Psoas muscle (tissue), 7 donors: ENCODE measurements at regions not wholly inside any gene's neighbourhood (a gene's known extent, or its start where the extent isn't known, plus 50 kb on each side); places are given as distances from the start of the nearest gene placed in this dataset.
"Not testable (repeated sequence)": the region's sequence is repeated elsewhere in the genome, so short reads cannot be mapped to it uniquely, and the experiment has no call there.

Source experiments
- ATAC-seq, 4 donors: fragments of 200-7000 bp; cut with Tn5 transposase; one replicate each; pipeline ENCODE4 v1.9.1; 2020; ENCODE audit warnings: moderate library complexity in 3 of 4, mild to moderate bottlenecking in 2 of 4
- DNase-seq, 2 donors: peaks; one replicate each; pipeline ENCODE4 v3.0.0-alpha.2; 2020
- H3K27ac ChIP-seq: fragments of 200-600 bp; one replicate; pipeline ENCODE4 v1.8.0; 2022
- H3K27me3 ChIP-seq, 3 donors: fragments of 200-600 bp in 1 of 3; one replicate each; pipeline versions ENCODE4 v1.6.1 to v1.8.0; 2013 to 2022; ENCODE audit warnings: low read length in 2 of 3, mild to moderate bottlenecking in 2 of 3, moderate library complexity in 1 of 3; ENCODE audit not compliant: insufficient read depth in 3 of 3
- H3K36me3 ChIP-seq, 2 donors: fragments of 200-600 bp in 1 of 2; one replicate each; pipeline versions ENCODE4 v1.6.1 to v1.8.0; 2013 to 2022; ENCODE audit warnings: low read depth in 1 of 2, mild to moderate bottlenecking in 1 of 2, moderate library complexity in 1 of 2; ENCODE audit not compliant: insufficient read depth in 1 of 2
- H3K4me1 ChIP-seq: fragments of 200-600 bp; one replicate; pipeline ENCODE4 v1.8.0; 2022
- H3K4me3 ChIP-seq: fragments of 200-600 bp; one replicate; pipeline ENCODE4 v1.8.0; 2022; ENCODE audit warnings: mild to moderate bottlenecking
- H3K9me3 ChIP-seq: fragments of 200-600 bp; one replicate; pipeline ENCODE4 v1.8.0; 2022
- WGBS, 3 donors: extraction: QIAGEN DNeasy Blood & Tissue Kit; methylation state at CpG; one replicate each; pipeline versions ENCODE4 v1.1.6 to v1.1.7; 2013; 5-methylcytosine and 5-hydroxymethylcytosine counted together
- intact Hi-C, 2 donors: fragments of 100-400 bp; cut with DNase I; formaldehyde crosslinking; loops; one replicate each; pipeline versions ENCODE4 v1.11.0 to v1.14.2; 2022
- TF ChIP-seq, protein P1 (sequence below): fragments of 200-600 bp; IDR thresholded peaks from one replicate; pipeline ENCODE4 v1.8.0; 2022; ENCODE audit warnings: antibody characterized with exemption
- donor health status: healthy with polysubstance abuse.
- donor health status: DM: no; HTN: no; CAD: no; lungs with moderate emphysema.
- donor health status: Bipolar disorder and iron deficiency.
- donor health status: healthy.
- donor health status: DM: yes; HTN: yes; CAD: no.
- donor health status: DM: no; HTN: no; CAD: no.
- donor health status: DM: yes; HTN: yes; CAD: no.

DNA sequence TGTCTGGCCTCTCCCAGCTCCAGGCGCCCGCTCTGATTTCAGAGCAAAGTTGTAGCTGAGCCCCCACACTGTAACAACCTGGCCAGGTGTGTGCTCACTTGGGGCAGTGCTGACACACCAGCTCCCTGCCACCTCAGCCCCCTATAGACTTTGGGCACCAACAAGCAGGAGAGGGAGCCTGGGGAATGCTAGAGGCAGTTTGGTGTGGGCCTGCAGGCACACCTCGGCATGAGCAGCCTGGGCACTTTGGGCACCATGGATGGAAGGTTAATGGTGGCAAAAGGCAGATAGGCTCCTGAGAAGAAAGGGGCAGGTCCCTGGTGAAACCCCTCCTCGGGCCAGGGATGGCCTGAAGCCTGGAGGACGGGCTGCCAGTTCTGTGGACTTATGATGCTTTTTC is 212.7 kb upstream of the GNAI1 start:
- no peak for ATAC-seq

DNA sequence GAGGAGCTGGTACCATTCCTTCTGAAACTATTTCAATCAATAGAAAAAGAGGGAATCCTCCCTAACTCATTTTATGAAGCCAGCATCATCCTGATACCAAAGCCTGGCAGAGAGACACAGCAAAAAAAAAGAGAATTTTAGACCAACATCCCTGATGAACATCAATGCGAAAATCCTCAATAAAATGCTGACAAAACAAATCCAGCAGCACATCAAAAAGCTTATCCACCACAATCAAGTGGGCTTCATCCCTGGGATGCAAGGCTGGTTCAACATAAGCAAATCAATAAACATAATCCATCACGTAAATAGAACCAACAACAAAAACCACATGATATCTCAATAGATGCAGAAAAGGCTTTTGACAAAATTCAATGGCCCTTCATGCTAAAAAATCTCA is 216.0 kb upstream of the GNAI1 start:
- DNase-seq, intact Hi-C loops, H3K9me3 ChIP-seq, H3K4me1 ChIP-seq, H3K4me3 ChIP-seq, H3K27ac ChIP-seq, H3K36me3 ChIP-seq, ATAC-seq, H3K27me3 ChIP-seq: not testable (repeated sequence)
- WGBS, 3 donors, result 82 to 96% (median 89%) methylated on average over 2 of the region's 2 CpGs

More for the DNA sequence above, 212.7 kb upstream of the GNAI1 start:
- Histone ChIP-seq H3K9me3 (no peaks in the 10 kb centered on the region), H3K4me1 (no peaks in the 10 kb centered on the region), H3K27ac (no peak overlapping the region), H3K4me3 (no peak overlapping the region), H3K27me3 (no peaks in the 10 kb centered on the region), H3K36me3 (no peaks in the 10 kb centered on the region)
- TF ChIP-seq, protein P1, sequence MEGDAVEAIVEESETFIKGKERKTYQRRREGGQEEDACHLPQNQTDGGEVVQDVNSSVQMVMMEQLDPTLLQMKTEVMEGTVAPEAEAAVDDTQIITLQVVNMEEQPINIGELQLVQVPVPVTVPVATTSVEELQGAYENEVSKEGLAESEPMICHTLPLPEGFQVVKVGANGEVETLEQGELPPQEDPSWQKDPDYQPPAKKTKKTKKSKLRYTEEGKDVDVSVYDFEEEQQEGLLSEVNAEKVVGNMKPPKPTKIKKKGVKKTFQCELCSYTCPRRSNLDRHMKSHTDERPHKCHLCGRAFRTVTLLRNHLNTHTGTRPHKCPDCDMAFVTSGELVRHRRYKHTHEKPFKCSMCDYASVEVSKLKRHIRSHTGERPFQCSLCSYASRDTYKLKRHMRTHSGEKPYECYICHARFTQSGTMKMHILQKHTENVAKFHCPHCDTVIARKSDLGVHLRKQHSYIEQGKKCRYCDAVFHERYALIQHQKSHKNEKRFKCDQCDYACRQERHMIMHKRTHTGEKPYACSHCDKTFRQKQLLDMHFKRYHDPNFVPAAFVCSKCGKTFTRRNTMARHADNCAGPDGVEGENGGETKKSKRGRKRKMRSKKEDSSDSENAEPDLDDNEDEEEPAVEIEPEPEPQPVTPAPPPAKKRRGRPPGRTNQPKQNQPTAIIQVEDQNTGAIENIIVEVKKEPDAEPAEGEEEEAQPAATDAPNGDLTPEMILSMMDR, result no peak
- WGBS, 3 donors, result 80 to 88% (median 83%) methylated on average over 5 of the region's 5 CpGs
- no peak for DNase-seq
- intact Hi-C loops, result no loop called here

DNA sequence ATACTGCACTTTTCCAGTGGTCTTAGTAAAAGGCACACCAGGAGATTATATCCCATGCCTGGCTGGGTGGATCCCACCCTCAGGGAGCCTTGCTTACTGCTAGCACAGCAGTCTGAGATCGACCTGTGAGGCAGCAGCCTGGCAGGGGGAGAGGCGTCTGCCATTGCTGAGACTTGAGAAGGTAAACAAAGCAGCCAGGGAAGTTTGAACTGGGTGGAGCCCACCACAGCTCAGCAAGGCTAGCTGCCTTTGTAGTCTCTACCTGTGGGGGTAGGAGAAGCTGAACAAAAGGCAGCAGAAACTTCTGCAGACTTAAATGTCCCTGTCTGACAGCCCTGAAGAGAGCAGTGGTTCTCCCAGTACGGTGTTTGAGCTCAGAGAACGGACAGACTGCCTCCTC is 219.3 kb upstream of the GNAI1 start:
- H3K27me3 ChIP-seq, ATAC-seq, DNase-seq, H3K27ac ChIP-seq, intact Hi-C loops, H3K36me3 ChIP-seq, H3K4me3 ChIP-seq, H3K9me3 ChIP-seq, H3K4me1 ChIP-seq: not testable (repeated sequence)
- WGBS, 3 donors, result 65 to 77% (median 66%) methylated on average over 4 of the region's 4 CpGs

DNA sequence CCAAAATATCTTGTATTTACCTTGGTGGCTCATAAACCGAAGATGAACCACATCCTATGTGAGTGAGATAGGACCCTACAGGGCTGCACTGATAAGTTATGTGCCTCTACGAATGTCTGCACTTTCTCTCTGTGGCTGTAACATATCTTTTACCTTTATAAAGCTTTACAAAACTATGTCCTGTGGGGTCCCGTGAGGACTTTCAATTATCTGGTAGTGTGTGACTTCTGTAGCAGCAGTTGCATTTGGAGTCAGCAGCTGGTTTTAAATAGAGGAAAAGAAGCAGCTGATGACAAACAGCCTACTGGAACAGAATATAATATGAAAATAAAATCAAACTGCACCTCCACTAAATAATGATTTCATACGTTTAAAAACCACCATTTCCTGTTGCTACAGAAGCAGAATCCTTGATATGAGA is 222.4 kb upstream of the GNAI1 start:
- H3K27me3 ChIP-seq, result peaks cover 0 to 5% (median 0%) of the 10 kb centered on the region in 3 donors
- 28 to 60% (median 53%) methylated on average over 4 of the region's 4 CpGs for WGBS, 3 donors
- H3K27ac ChIP-seq, result no peak overlapping the region
- H3K4me3 ChIP-seq, result no peak overlapping the region
- H3K4me1 ChIP-seq, result no peaks in the 10 kb centered on the region
- no peaks in the 10 kb centered on the region for H3K9me3 ChIP-seq
- intact Hi-C loops, result no loop called here
- ATAC-seq (no peak), DNase-seq (no peak)
- no peaks in the 10 kb centered on the region for H3K36me3 ChIP-seq
- TF ChIP-seq, protein P1, result no peak

DNA sequence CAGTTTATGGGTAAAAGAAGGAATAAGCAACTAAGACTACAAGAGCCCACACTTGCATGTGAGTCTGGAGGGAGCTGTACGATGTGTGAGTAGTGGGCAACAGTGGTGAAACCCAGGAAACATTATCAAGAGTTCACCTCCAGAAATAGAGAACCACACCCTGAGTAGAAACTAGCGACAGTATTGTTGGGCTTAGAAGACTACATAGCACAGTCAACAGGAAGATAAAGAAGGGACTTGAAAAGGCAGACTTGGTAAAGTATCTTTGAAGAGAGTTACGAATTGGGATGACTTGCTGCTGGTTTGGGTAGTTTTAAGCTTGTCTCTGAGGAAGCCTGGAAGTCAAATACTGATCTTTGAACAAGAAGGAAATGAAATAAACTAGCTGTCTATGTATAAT is 223.2 kb upstream of the GNAI1 start:
- intact Hi-C loops, result no loop called here
- DNase-seq (no peak), ATAC-seq (no peak)
- H3K27ac ChIP-seq, result no peak overlapping the region
- no peaks in the 10 kb centered on the region for H3K36me3 ChIP-seq
- no peaks in the 10 kb centered on the region for H3K4me1 ChIP-seq
- no peaks in the 10 kb centered on the region for H3K9me3 ChIP-seq
- TF ChIP-seq, protein P1, result no peak
- 77 to 86% (median 82%) methylated on average over 3 of the region's 3 CpGs for WGBS, 3 donors
- H3K4me3 ChIP-seq, result no peak overlapping the region
- H3K27me3 ChIP-seq, result peaks cover 0 to 5% (median 0%) of the 10 kb centered on the region in 3 donors

DNA sequence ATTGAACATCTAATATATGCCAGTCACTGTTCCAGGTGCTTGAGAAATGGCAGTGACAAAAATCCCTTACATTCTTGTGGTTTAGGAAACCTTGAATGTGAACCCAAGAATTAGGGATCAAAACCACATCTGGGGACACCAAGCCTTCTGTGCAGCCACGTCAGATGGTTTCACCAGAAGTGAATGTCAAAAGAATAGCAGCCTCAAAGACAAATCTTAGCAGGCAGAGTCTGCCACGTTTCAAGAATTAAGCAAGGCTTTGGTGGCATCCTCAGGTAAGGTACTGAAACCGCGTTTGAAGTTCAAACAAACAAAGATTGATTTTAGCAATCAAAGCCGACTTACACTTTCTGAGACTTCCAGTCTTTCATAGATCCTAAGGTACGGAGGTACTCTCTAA is 225.5 kb upstream of the GNAI1 start:
- intact Hi-C loops, result no loop called here

More for the DNA sequence above, 225.5 kb upstream of the GNAI1 start:
- Histone ChIP-seq H3K36me3 (no peaks in the 10 kb centered on the region), H3K4me3 (no peak overlapping the region), H3K27me3 (no peaks in the 10 kb centered on the region), H3K27ac (no peak overlapping the region), H3K4me1 (no peaks in the 10 kb centered on the region), H3K9me3 (no peaks in the 10 kb centered on the region)
- no peak for ATAC-seq
- DNase-seq, result no peak
- WGBS, 3 donors, result 77 to 80% (median 77%) methylated on average over 6 of the region's 6 CpGs
- TF ChIP-seq, protein P1, result no peak
